C4-2B (cell line): ENCODE measurements at regions not wholly inside any gene's neighbourhood (a gene's known extent, or its start where the extent isn't known, plus 50 kb on each side); places are given as distances from the start of the nearest gene placed in this dataset.

Source experiments
- H3K27ac ChIP-seq: fragments of 450-650 bp; 2 replicates; pipeline ENCODE4 v1.5.1; 2017
- CTCF ChIP-seq: fragments of 450-650 bp; conservative IDR thresholded peaks from 2 replicates; pipeline ENCODE4 v1.5.1; 2017; ENCODE audit warnings: mild to moderate bottlenecking
- ZFX ChIP-seq: fragments of 450-650 bp; IDR thresholded peaks from 2 replicates; pipeline ENCODE4 v1.6.1; 2017

GRCh38 chr15:56534728-56535127 is 69.8 kb upstream of the MNS1 start:
- TF ChIP-seq CTCF (no peak), ZFX (no peak)
- no peak overlapping the region for H3K27ac ChIP-seq

GRCh38 chr15:56533731-56534403 is 68.9 kb upstream of the MNS1 start:
- TF ChIP-seq CTCF (no peak), ZFX (no peak)
- H3K27ac ChIP-seq, result no peak overlapping the region

- H3K27ac ChIP-seq, result no peak overlapping the region
- no peak for TF ChIP-seq ZFX
- no peak for TF ChIP-seq CTCF
Observed at GRCh38 chr15:56532721-56533460, 68.0 kb upstream of the MNS1 start.

GRCh38 chr15:56530157-56530556 is 65.2 kb upstream of the MNS1 start:
- TF ChIP-seq ZFX, result no peak
- no peak for TF ChIP-seq CTCF
- H3K27ac ChIP-seq, result no peak overlapping the region

- TF ChIP-seq CTCF, result no peak
- H3K27ac ChIP-seq, result no peak overlapping the region
Observed at GRCh38 chr15:56528136-56528535, 63.2 kb upstream of the MNS1 start.

- H3K27ac ChIP-seq, result no peak overlapping the region
- TF ChIP-seq CTCF, result no peak
Observed at GRCh38 chr15:56524915-56525314, 60.0 kb upstream of the MNS1 start.

GRCh38 chr15:56523521-56523920 is 58.6 kb upstream of the MNS1 start:
- no peak overlapping the region for H3K27ac ChIP-seq
- TF ChIP-seq ZFX, result no peak
- no peak for TF ChIP-seq CTCF
